ENCODE measurements at regions not wholly inside any gene's neighbourhood (a gene's known extent, or its start where the extent isn't known, plus 50 kb on each side); places are given as distances from the start of the nearest gene placed in this dataset.
"Not testable (repeated sequence)": the region's sequence is repeated elsewhere in the genome, so short reads cannot be mapped to it uniquely, and the experiment has no call there.

GRCh38 chr4:151459375-151459774, 50.4 kb downstream of the FHIP1A start:
- no peak for DNase-seq (ENCODE audit: low read depth in 2 of 3, low spot score in 2 of 3)

GRCh38 chr4:151460434-151460833, 51.5 kb downstream of the FHIP1A start:
- no peak for DNase-seq (ENCODE audit: low read depth in 2 of 3, low spot score in 2 of 3)

- no peak for DNase-seq (ENCODE audit: low read depth in 2 of 3, low spot score in 2 of 3)
These were observed 53.6 kb downstream of the FHIP1A start for GRCh38 chr4:151462554-151462953.

DNA sequence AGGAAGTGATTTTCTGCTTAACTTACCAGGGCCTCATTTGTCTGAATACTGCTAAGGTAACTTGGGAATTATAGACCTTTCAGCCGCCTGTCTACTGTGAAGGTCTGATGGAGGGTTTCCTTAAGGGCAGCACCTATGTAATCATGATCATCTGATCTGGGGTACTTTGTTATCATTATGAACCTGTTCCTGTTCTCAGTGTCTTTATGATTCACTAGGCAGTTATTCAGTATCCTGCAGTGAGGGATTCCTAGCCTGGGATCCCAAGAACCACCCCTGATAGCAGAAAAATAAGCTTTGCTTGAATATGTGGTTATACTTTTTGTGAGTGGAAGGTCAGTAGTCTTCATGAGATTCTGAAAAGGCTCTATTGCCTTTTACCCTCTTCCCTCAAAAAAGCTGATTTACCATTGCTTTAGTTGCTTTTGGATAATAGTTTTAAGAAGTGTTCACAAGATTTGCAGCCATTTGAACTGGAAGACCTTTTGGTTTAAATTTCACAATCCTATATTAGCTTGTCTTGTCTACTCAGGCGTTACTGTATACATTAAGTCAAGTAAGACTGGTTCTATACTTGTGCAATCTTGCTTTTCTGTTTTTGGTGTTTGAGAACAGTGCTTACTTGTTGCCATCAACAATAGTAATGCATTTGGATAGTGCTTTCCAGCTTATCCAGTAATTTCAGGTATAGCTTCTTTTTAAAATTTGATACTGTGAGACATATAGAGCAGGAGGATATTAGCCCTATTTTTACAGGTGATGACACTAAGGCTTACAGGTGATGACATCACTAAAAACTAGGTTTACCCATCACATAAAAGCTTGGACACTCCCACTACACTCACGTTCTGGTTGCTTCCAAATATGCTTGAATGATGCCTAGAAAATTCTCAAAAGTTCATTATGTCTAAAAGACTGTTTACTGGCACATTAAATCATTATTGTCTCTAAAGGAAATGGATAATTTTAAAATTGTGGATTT, 60.0 kb downstream of the FHIP1A start:
- no peak for DNase-seq (ENCODE audit: low read depth in 2 of 3, low spot score in 2 of 3)

- DNase-seq (ENCODE audit: low read depth in 2 of 3, low spot score in 2 of 3): no peak
These were observed 61.0 kb downstream of the FHIP1A start for GRCh38 chr4:151469970-151470369.

- DNase-seq (ENCODE audit: low read depth in 2 of 3, low spot score in 2 of 3): no peak
These were observed 62.8 kb downstream of the FHIP1A start for GRCh38 chr4:151471728-151472127.

GRCh38 chr4:151472297-151472696, 63.3 kb downstream of the FHIP1A start:
- no peak for DNase-seq (ENCODE audit: low read depth in 2 of 3, low spot score in 2 of 3)

DNA sequence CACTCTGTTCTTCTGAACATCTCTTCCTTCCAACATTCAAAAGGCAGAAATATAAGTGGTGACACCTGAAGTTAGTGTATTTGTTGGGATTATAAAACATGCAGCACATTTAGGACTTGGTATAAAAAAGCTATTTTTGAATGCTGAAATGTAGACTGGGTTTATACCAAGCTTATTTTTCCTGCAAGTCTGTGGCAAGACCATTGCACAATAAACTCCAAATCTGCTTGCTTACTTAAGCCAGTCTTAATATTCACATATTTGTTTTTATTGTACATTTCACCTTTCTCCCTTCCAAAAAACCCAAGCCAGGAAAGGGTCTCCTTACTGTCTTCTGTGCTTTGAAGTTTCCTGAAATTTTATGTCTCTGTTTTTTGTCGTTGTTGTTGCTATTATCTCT, 63.7 kb downstream of the FHIP1A start:
- no peak for DNase-seq (ENCODE audit: low read depth in 2 of 3, low spot score in 2 of 3)

DNA sequence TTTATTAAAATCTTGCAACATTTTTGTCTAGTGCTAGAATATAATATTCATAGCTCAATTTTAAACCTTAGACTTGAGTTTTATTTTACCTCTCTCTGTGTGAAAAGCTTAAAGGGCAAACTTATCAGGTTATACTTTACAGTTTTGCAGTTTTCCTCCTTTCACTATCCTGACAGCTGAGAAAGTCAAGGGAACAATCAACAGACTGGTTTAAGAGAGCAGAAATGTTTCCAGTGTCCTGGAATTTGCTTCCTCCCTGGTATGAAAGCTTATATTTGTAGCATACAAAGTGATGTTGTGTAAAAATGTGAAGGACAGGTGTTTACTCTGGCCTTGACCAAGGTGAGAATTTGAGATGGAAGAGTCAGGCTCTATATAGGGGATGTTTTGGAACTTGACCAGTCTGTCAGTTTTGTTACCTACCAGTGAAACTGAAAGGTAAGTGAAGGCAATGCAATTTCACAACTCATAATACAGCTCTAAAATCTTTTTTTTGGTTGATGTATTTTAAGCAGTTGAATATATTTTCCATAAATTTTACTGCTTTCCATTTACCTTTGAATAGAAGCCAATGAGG, 64.6 kb downstream of the FHIP1A start:
- no peak for DNase-seq (ENCODE audit: low read depth in 2 of 3, low spot score in 2 of 3)

DNA sequence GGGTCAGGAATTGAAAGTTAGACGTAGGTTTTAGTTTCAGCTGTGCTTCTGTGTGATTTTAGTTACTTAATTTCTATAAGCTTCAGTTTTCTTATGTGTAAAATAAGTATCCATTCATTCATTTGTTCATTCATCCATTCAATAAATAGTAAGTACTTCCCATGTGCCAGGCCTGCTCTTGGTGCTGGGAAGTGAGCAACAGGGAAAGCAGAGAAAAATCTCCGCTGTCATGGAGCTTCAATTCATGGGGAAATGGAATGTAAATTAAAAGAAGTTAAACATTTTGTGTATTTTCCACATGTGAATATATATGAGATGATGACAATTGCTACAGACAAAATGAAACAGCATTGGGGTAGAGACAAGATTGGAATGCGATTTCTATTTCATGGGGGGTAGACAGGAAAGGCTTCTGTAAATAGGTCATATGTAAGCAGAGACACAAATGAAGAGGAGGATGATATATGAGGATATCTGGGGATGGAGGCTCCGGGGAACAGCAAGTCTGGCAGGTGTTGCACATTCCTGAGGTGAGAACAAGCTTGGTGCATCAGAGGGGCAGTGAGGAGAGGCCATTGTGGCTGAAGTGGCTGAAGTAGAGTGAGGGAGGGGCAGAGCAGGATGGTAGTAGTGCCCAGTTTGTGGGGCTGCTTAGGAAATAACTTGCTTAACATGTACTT, 66.2 kb downstream of the FHIP1A start:
- no peak for DNase-seq (ENCODE audit: low read depth in 2 of 3, low spot score in 2 of 3)

GRCh38 chr4:151481813-151482212, 72.8 kb downstream of the FHIP1A start:
- DNase-seq (ENCODE audit: low read depth in 2 of 3, low spot score in 2 of 3): no peak

GRCh38 chr4:151484396-151485102, 75.6 kb downstream of the FHIP1A start:
- DNase-seq (ENCODE audit: low read depth in 2 of 3, low spot score in 2 of 3): no peak

- no peak for DNase-seq (ENCODE audit: low read depth in 2 of 3, low spot score in 2 of 3)
These were observed 76.7 kb downstream of the FHIP1A start for GRCh38 chr4:151485541-151486131.

DNA sequence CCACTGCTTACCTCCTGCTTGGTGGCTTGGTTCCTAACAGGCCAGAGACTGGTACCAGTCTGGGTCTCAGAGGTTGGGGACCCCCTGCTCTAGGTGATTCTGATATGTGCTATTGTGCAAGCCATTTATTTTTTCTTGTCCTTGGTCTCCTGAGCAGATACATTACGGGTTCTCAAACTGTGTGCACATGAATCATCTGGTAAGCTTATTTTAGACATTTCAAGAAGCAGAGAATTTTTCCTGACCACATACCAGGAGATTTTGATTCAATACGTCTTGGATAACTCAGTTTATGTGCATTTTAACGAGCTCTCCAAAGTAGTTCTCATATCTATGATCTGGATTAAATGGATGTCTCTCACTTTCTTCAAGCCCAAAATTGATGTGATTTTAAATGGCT, 77.2 kb downstream of the FHIP1A start:
- no peak for DNase-seq (ENCODE audit: low read depth in 2 of 3, low spot score in 2 of 3)

GRCh38 chr4:151488968-151489367, 80.0 kb downstream of the FHIP1A start:
- DNase-seq (ENCODE audit: low read depth in 2 of 3, low spot score in 2 of 3): no peak

DNA sequence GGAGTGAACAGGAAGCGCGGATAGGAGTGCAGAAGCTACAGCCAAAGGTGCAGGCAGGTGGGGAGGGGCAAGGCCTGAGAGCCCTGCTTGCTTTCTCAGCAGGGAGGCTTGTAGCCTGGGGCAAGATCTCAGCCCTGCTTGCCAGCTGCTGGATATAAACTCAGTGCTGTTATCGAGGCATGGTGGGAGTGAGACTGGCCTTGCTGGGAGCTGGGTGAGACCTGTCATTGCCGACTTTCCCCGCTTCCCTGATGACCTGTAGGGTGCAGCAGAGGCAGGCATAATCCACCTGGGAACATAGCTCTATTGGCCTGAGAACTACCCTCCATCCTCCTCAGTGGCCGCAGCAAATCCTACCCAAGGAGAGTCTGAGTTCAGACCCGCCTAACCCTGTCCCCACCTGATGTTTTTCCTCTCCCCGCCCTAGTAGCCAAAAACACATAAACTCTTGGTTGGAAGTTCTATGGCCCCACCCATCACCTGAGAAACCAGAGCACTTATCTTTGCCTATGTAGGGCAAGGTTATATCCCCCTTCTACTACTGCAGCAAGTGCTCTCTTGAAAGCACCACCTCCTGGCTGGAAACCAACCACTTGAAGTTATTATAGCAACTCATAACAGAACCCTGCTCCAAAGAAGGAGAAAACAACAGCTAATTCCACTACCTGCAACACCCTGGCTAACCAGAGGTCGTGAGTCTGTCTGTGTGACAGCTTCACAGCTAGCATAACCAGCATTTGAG, 80.7 kb downstream of the FHIP1A start:
- no peak for DNase-seq (ENCODE audit: low read depth in 2 of 3, low spot score in 2 of 3)

- DNase-seq (ENCODE audit: low read depth in 2 of 3, low spot score in 2 of 3): not testable (repeated sequence)
These were observed 86.6 kb downstream of the FHIP1A start for GRCh38 chr4:151495612-151496011.

- not testable (repeated sequence) for DNase-seq (ENCODE audit: low read depth in 2 of 3, low spot score in 2 of 3)
These were observed 102.6 kb downstream of the FHIP1A start for GRCh38 chr4:151511548-151511947.

- no peak for DNase-seq (ENCODE audit: low read depth in 2 of 3, low spot score in 2 of 3)
These were observed 108.9 kb downstream of the FHIP1A start for GRCh38 chr4:151517896-151518295.

DNA sequence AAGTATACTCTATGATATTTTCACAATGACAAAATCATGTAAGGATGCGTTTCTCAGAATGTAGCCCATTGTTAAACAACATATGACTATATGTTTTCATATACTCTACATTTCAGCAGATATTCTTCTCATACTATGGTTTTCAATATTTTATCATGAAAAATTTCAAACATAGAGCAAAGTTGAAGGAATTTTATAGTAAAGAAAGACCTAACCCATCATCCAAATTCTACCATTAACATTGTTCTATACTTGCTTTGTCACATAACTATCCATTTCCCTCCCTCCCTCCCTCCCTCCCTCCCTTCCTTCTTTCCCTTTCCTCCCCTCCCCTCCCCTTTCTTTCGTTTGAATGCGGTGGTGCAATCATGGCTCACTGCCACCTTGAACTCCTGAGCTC, 109.4 kb downstream of the FHIP1A start:
- no peak for DNase-seq (ENCODE audit: low read depth in 2 of 3, low spot score in 2 of 3)

Measured in hematopoietic multipotent progenitor cell (in vitro differentiated cells).